Left ventricle myocardium superior (tissue), 1 donor: ENCODE measurements at regions not wholly inside any gene's neighbourhood (a gene's known extent, or its start where the extent isn't known, plus 50 kb on each side); places are given as distances from the start of the nearest gene placed in this dataset.

Experiments used
- ATAC-seq: fragments of 200-7000 bp; cut with Tn5 transposase; one replicate; pipeline ENCODE4 v1.9.1; 2020; ENCODE audit warnings: mild to moderate bottlenecking, moderate library complexity
- DNase-seq: peaks from one replicate; pipeline ENCODE4 v3.0.0-alpha.2; 2020
- intact Hi-C: fragments of 100-400 bp; cut with micrococcal nuclease; formaldehyde crosslinking; loops from one replicate; pipeline ENCODE4 v1.11.0; 2022
- donor health status: DM: no; HTN: yes; CAD: no; lungs with severe emphysema.

- intact Hi-C loops, result no loop called here
These were observed 332.9 kb upstream of the FMN2 start for GRCh38 chr1:239758756-239759155.

GRCh38 chr1:239761509-239761908 is 330.2 kb upstream of the FMN2 start:
- DNase-seq (no peak), ATAC-seq (no peak)
- intact Hi-C loops, result no loop called here

More at GRCh38 chr1:239758756-239759155, 332.9 kb upstream of the FMN2 start:
- DNase-seq (no peak), ATAC-seq (no peak)

- DNase-seq (no peak), ATAC-seq (no peak)
- intact Hi-C loops, result no loop called here
These were observed 327.8 kb upstream of the FMN2 start for GRCh38 chr1:239763850-239764249.

DNA sequence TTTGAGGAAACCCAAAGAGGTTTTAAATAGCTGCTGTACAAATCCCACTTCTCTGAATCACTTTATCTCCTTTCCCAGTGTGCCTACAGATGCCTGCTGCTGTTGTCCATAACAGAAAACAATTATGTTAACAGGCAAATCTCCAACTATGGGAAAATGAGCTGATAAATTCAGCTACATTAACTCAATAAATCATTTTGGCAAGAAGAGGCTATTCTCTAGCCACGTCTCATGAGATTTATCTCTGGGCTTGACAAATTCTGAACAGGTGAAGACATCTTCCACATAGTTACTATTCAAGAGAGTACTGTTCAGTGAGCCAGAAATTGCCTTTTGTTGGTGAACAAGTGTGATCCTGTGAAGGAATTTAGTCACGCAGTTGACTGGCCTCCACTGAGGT is 327.1 kb upstream of the FMN2 start:
- ATAC-seq (no peak), DNase-seq (no peak)
- intact Hi-C loops, result no loop called here

DNA sequence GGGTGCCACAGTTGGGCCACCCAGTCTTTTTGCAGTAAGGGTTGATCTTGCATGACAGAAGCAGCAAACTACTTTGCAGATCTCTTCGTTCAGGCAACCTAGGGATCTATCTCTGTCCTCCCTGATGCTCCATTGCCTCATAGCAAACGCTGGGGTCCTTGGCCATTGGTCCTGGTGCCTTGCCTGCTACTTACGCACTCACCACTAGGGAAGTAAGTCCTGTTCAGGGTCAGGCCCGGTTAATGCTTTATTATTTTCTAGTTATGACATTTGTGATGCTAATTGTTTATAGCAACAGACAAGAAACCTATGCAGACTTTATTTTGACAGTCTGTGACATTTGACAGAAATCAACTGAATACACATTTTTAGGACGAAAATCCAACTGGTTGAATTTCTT is 326.5 kb upstream of the FMN2 start:
- no peak for DNase-seq

GRCh38 chr1:239771550-239771949 is 320.1 kb upstream of the FMN2 start:
- DNase-seq (no peak), ATAC-seq (no peak)
- intact Hi-C loops, result no loop called here

More for the DNA sequence above, 326.5 kb upstream of the FMN2 start:
- no peak for ATAC-seq
- intact Hi-C loops, result no loop called here

GRCh38 chr1:239772446-239772845 is 319.2 kb upstream of the FMN2 start:
- ATAC-seq (no peak), DNase-seq (no peak)
- intact Hi-C loops, result no loop called here

GRCh38 chr1:239775466-239775865 is 316.2 kb upstream of the FMN2 start:
- no peak for ATAC-seq
- intact Hi-C loops, result no loop called here
- no peak for DNase-seq

GRCh38 chr1:239778208-239778813 is 313.4 kb upstream of the FMN2 start:
- DNase-seq, result no peak
- ATAC-seq, result no peak

DNA sequence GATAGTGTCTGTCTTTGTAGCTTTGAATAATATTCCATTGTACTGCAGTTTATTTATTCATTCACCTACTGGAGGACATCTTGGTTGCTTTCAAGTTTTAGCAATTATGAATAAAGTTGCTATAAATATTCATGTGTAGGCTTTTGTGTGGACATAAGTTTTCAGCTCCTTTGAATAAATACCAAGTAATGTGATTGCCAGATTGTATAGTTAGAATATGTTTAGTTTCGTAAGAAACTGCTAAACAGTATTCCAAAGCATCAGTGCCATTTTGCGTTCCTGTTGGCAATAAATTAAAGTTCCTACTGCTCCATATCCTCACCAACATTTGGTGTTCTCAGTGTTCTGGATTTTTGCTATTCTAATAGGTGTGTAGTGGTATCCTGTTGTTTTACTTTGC is 311.7 kb upstream of the FMN2 start:
- ATAC-seq, result no peak
- intact Hi-C loops, result no loop called here
- DNase-seq, result no peak

More at GRCh38 chr1:239778208-239778813, 313.4 kb upstream of the FMN2 start:
- intact Hi-C loops, result no loop called here

GRCh38 chr1:239784896-239785295 is 306.8 kb upstream of the FMN2 start:
- intact Hi-C loops, result no loop called here
- no peak for ATAC-seq
- DNase-seq, result no peak

- intact Hi-C loops, result no loop called here
- no peak for DNase-seq
- no peak for ATAC-seq
These were observed 306.1 kb upstream of the FMN2 start for GRCh38 chr1:239785576-239785975.

DNA sequence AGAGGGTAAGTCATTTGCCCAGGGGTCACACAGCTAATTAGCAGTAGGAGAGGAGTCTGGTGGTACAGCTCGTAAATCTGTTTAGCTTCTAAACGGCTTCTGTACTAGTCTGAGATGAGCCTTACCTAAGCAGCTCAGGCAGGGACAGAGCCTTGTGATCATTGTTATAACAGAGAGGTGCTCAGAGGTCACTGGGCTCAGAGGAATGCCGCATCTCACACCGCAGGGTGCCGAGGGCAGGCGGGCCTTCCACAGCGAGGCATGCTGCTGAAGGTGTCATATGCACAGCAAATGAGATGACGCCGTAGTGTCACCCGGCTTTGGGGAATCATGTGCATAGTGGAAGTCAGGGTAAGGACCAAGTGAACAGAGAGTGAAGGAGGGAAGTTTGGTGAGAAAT is 305.2 kb upstream of the FMN2 start:
- intact Hi-C loops, result no loop called here
- ATAC-seq (no peak), DNase-seq (no peak)

GRCh38 chr1:239792157-239792556 is 299.5 kb upstream of the FMN2 start:
- intact Hi-C loops, result no loop called here
- ATAC-seq (no peak), DNase-seq (no peak)

GRCh38 chr1:239795304-239795703 is 296.4 kb upstream of the FMN2 start:
- intact Hi-C loops, result no loop called here
- ATAC-seq (no peak), DNase-seq (no peak)

DNA sequence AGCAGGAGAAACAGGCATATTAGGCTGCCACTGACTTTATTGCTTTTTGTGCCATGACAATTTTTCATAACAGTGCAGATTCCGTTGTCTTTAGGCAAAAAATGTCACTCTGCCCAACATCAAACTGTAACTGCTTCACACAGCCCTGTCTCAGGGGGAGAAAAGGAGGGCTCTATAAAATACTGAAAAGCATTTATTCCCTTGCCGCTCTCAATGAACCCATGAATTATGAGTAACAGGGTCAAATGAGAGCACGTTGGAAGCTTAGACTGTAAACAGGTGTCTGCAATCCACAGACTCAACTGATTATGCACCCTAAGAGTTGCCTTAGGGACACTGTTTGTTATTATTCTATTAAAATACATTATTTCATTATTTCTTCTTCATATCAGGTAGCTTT is 292.1 kb upstream of the FMN2 start:
- DNase-seq (no peak), ATAC-seq (no peak)
- intact Hi-C loops, result no loop called here

- no peak for ATAC-seq
- intact Hi-C loops, result no loop called here
- DNase-seq, result no peak
These were observed 290.8 kb upstream of the FMN2 start for GRCh38 chr1:239800861-239801260.

DNA sequence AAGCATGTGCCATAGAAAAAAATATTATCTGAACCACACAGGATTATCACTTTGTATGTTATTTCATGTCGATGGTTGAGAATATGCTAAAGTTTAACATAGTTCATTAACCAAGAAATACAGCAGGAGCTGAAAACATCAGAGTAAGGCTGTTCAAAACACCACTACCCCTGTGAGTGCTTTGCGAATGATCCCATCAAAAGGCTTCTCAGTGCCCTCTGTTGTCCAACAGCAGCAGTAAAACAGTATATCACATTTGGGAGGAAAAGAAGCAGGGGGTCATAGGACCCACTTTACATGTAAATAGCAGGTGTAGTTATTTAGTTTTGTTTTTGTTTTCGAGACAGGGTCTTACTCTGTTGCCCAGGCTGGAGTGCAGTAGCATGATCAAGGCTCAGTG is 289.4 kb upstream of the FMN2 start:
- DNase-seq (no peak), ATAC-seq (no peak)
- intact Hi-C loops, result no loop called here

GRCh38 chr1:239803781-239804180 is 287.9 kb upstream of the FMN2 start:
- ATAC-seq (no peak), DNase-seq (no peak)
- intact Hi-C loops, result no loop called here

- ATAC-seq, result no peak
- intact Hi-C loops, result no loop called here
- DNase-seq, result no peak
These were observed 287.4 kb upstream of the FMN2 start for GRCh38 chr1:239804266-239804665.

GRCh38 chr1:239805042-239805441 is 286.6 kb upstream of the FMN2 start:
- intact Hi-C loops, result no loop called here
- ATAC-seq (no peak), DNase-seq (no peak)
